ENCODE measurements at regions not wholly inside any gene's neighbourhood (a gene's known extent, or its start where the extent isn't known, plus 50 kb on each side); places are given as distances from the start of the nearest gene placed in this dataset.

DNA sequence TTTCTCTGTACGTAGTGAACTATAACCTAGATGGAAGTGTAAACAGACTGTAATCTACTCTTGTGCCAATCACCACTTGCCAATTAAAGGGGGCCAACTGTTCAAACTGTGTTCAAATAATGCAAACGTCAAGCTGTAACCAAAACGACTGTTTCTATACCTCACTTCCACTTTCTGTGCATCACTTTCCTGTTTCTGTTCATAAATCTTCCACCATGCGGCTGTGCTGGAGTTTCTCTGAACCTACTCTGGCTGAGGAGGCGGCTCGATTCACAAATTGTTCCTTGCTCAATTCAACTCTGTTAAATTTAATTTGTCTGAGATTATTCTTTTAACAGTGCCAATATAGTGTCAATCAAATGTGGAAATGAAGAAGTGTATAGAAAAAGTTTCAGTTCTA lies 206.7 kb upstream of the TBC1D5 start:
- TF ChIP-seq, protein P1, sequence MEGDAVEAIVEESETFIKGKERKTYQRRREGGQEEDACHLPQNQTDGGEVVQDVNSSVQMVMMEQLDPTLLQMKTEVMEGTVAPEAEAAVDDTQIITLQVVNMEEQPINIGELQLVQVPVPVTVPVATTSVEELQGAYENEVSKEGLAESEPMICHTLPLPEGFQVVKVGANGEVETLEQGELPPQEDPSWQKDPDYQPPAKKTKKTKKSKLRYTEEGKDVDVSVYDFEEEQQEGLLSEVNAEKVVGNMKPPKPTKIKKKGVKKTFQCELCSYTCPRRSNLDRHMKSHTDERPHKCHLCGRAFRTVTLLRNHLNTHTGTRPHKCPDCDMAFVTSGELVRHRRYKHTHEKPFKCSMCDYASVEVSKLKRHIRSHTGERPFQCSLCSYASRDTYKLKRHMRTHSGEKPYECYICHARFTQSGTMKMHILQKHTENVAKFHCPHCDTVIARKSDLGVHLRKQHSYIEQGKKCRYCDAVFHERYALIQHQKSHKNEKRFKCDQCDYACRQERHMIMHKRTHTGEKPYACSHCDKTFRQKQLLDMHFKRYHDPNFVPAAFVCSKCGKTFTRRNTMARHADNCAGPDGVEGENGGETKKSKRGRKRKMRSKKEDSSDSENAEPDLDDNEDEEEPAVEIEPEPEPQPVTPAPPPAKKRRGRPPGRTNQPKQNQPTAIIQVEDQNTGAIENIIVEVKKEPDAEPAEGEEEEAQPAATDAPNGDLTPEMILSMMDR (conservative IDR thresholded peaks at IDR 0.05 in 1 of 2, IDR thresholded peaks at IDR 0.05 in 1 of 2; ENCODE audit: extremely low read depth in 1 of 2, insufficient read depth in 1 of 2, low read depth in 1 of 2, low read length in 2 of 2), result no peak
- TF ChIP-seq EZH2 (IDR thresholded peaks at IDR 0.05; ENCODE audit: borderline replicate concordance, low read length), result no peak
